Inflammatory macrophage treated with lipopolysaccharide for 4 hours (primary cell): ENCODE measurements at regions not wholly inside any gene's neighbourhood (a gene's known extent, or its start where the extent isn't known, plus 50 kb on each side); places are given as distances from the start of the nearest gene placed in this dataset.
"Not testable (repeated sequence)": the region's sequence is repeated elsewhere in the genome, so short reads cannot be mapped to it uniquely, and the experiment has no call there.

ENCODE experiments used
- DNase-seq: peaks from one replicate; pipeline ENCODE4 v3.0.0-alpha.2; 2020

- DNase-seq, result no peak
Measured at GRCh38 chr1:79507770-79508169, 501.2 kb upstream of the ADGRL4 start.

- no peak for DNase-seq
Measured at GRCh38 chr1:79501153-79501552, 494.6 kb upstream of the ADGRL4 start.

DNA sequence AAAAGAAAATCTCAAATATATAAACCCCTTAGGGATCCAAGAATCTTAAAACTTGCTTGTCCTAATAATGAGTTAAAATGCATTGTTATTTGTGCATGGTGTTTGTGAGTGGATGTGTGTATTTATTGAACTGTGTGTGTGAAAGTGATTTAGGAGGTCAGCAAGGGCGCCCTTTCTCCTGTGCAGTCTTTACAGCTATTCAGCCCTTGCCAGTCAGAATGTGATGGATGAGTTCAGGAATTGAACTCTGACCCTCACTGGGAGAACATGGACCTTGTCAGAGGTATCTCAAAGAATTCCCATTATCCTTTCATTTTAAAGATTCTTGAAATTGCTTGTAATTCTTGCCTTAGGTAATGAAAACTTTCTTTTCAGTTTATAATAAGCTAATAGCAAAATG lies 493.0 kb upstream of the ADGRL4 start:
- no peak for DNase-seq

DNA sequence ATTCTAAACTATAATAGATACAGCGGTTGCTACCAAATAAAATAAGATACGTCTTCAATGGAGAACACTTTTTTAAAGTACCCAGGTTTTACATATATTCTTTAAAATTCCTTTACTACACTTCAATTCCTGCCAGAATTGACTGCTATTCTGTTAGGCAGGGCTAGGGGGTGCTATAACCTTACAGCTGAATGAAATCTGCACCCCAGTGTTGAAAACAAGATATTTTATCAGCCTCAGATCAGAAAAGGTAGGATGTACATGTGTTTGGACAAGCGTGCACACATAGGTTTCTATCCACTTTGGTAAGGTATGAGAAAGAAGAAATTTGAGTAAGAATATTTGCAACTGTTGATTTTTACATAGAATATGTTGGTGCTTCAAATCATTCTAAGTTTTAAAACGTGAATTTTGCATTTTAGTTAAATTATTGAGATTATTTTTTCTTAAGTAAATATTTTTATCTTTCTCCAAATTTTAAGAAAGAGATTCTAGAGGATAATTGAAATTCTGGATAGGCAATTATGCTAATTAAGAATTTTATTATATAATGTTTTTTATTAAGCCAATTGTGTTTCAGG lies 490.8 kb upstream of the ADGRL4 start:
- peak; percentile 5 for DNase-seq

DNA sequence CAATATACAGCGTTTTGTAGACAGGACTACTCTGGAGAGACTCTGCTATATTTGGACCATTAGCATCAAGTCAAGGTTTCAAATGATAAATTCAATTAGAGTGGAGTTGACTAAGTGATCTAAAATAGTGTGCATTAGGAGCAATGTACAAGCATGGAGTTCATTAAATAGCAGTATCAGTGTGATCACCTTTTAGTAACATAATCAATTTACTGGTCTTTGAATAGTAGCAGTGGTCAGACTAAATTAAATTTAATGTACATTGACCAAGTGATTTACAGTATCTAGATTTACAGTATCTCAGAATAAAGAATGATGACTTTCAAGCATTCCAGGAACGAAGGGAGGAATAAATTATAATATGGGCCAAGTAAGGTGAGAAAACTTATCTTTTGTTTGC lies 489.6 kb upstream of the ADGRL4 start:
- DNase-seq, result no peak

DNA sequence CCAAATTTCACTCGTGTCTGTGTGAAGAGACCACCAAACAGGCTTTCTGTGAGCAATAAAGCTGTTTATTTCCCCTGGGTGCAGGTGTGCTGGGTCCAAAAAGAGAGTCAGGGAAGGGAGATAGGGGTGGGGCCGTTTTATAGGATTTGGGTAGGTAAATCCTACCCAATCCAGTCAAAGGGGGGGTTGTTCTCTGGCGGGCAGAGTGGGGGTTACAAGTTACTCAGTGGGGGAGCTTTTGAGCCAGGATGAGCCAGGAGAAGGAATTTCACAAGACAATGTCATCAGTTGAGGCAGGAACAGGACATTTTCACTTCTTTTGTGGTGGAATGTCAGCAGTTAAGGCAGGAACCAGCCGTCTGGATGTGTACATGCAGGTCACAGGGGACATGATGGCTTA lies 487.2 kb upstream of the ADGRL4 start:
- DNase-seq, result not testable (repeated sequence)

DNA sequence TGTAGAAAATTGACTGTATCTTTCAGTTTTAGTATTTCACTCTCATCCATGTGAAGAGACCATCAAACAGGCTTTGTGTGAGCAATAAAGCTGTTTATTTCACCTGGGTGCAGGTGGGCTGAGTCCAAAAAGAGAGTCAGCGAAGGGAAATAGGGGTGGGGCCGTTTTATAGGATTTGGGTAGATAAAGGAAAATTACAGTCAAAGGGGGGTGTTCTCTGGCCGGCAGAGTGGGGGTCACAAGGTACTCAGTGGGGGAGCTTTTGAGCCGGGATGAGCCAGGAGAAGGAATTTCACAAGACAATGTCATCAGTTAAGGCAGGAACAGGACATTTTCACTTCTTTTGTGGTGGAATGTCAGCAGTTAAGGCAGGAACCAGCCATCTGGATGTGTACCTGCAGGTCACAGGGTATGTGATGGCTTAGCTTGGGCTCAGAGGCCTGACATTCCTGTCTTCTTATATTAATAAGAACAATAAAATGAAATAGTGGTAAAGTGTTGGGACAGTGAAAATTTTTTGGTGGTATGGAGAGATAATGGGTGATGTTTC lies 482.1 kb upstream of the ADGRL4 start:
- not testable (repeated sequence) for DNase-seq

GRCh38 chr1:79478728-79479373 lies 472.3 kb upstream of the ADGRL4 start:
- DNase-seq, result no peak

DNA sequence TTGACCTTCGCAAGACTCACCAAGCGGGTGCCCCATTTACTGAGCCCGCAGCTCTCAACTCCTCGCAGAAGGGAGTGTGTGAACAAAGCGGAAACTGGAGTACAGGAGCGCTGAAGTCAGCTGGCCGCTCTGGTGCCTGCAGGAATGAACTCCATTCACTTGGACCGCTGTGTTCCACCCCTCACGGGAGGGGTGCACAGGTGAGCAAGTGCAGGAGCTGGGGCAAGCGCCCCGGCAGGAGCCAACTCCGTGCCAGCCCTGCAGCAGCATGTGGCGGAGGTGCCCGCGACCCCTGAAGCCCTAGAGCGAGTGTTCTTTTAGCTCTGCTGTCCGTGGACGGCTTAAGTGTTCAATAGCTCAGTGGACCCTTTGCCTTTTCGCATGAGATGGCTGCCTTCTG lies 471.6 kb upstream of the ADGRL4 start:
- no peak for DNase-seq

- no peak for DNase-seq
Measured at GRCh38 chr1:79472067-79472656, 465.6 kb upstream of the ADGRL4 start.

DNA sequence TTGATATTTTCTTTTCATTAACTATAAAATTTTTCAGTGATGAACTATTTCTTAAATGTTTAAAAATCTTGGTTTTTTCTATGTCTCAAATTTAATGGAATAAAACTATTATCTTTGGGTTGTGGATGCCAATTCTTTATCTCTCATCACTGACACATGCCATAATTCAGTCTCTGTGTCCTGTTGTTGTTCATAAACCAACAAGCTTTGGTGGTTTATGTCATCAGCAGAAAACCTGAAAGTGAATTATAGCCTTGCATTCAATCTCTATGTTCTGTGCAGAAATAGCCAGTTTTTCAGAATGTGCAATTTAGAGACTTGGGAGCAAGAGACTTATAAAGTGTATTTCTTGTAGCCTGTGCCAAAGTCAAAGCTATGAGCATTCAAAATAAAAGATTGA lies 462.6 kb upstream of the ADGRL4 start:
- no peak for DNase-seq

DNA sequence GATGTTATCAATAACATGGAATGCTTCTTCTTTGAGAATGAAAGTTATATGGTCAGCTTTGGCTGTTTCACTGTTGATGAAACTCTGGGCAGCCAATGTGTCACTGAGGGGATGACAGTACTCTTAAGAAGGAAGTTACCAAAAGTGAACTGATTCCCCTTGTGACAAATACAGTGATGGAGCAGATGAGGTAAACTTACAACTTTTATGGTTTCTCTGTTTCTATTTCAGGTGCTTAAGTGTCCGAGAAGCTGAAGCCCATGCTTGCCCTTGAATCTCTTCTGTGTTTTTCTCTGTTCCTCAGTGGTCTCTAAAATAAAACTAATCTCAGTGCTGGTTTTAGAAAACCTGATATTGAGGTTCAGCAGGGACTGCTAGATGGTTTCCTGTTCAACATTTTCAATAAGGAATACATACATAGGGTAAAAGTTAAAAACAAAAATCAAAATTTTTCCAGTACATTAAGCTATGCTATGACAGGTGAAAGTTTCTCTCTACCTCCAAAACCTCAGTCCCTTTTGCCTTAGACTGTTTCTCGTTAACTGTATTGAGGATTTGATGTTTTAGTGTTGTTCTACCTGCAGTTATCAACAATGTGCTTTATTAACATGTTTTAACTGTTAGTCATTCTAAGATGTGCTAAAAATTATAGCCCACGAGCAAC lies 454.4 kb upstream of the ADGRL4 start:
- DNase-seq, result no peak

DNA sequence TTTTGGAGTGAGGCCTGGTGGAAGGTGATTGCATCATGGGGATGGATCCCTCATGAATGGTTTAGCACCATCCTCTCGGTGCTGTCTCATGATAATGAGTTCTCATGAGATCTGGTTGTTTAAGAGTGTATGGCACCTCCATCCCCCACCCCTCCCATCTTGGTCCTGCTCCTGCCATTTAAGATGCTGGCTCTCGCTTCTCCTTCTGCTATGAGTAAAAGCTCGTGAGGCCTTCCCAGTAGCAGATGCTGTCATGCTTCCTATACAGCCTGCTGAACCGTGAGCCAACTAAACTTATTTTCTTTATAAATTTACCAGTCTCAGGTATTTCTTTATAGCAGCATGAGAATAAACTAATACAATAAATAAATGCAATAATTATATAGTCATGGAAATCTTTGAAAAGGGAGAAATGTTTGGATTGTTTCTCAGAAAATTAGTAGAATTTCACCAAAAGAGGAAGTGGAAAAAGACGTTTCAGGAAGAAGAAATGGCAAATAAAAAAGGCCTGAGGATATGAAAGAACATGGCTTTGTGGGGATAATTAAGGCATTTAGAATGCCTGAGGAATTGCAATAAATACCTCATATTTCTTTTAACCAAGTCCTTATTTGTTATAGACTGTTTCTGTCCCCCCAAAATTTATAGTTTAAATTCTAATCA lies 451.2 kb upstream of the ADGRL4 start:
- no peak for DNase-seq

DNA sequence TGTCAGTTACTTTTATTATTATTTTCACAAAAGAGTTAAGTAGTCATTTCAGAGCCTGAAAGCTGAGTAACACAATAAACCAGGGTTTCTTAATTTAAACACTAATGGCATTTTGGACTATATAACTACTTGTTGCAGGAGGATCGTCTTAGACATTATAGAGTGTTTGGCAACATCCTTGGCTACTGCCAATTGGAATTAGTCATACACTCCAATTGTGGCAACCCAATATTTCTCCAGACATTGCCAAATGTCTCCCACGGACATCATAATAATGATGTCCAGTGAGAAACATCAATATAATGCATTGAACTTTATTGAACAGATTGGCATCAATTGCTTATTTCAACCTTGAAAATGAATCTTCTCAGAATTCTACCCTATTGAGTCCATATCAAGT lies 441.9 kb upstream of the ADGRL4 start:
- DNase-seq, result no peak

- DNase-seq, result no peak
Measured at GRCh38 chr1:79441238-79441637, 434.7 kb upstream of the ADGRL4 start.

- DNase-seq, result no peak
Measured at GRCh38 chr1:79437540-79437939, 431.0 kb upstream of the ADGRL4 start.

GRCh38 chr1:79431340-79431739 lies 424.8 kb upstream of the ADGRL4 start:
- no peak for DNase-seq

DNA sequence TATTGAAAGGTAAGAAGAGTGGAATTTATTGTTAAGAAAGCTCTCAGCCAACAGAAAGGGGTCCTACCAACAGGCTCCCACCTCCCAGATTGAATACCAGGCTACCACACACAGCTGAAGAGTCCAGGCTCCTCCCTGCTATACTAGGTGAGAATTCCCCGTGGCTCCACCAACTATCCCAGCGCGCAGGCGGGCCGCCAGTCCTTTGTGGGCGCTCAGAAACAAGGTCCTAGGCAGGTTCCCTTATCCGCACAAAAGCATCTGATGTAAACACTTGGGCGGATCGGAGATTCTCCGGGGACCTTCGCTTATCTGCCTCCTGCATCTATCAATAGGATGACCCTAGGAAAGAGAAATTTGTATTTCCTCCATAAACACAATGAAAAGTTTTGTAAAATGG lies 423.9 kb upstream of the ADGRL4 start:
- DNase-seq, result no peak

- no peak for DNase-seq
Measured at GRCh38 chr1:79422726-79423125, 416.2 kb upstream of the ADGRL4 start.

DNA sequence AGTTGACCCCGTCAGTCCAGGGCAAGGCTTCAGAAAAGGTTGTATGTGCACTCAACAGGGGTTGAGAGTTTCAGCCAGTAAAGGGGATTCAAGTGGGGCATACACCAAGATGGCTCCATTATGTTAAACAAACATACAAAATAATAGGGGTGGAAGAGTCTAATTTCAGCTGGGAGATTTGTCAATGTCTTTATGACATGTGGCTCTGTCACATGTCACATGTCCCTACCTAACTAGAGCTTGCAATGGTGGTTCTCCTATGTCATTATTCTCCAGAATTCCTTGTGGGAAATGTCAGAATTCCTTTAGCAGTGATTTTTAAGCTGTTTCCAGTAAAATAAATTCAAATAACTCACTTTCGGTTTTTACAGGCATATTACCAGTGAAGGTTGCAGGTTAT lies 392.0 kb upstream of the ADGRL4 start:
- no peak for DNase-seq

GRCh38 chr1:79396901-79397300 lies 390.4 kb upstream of the ADGRL4 start:
- DNase-seq, result no peak

DNA sequence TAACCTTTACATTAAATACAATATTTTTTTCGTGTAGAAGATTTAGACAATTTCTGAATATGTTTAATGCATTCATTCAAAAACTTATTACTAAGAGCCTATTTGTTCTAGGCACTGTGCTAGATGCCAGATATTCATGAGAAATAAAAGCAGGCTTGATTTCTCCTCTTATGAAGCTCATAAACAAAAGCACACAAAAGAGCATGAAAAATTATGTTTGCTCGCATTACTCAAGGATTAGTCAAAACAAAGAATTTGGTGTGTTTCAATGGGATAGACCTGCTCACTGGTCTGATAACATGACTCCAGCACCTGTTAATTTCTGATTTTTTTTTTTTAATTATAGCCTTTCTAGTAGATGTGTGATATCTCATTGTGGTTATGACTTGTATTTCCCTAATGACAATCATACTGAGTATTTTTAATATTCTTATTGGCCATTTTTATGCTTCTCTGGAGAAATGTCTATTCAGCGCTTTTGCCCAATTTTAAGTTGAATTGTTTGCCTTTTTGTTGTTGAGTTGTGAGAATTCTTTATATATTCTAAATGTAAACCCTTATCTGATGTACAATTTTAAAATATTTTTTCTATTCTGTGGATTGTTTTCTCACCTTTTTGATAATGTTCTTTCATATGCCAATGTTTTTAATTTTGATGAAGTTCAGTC lies 382.3 kb upstream of the ADGRL4 start:
- DNase-seq, result no peak

DNA sequence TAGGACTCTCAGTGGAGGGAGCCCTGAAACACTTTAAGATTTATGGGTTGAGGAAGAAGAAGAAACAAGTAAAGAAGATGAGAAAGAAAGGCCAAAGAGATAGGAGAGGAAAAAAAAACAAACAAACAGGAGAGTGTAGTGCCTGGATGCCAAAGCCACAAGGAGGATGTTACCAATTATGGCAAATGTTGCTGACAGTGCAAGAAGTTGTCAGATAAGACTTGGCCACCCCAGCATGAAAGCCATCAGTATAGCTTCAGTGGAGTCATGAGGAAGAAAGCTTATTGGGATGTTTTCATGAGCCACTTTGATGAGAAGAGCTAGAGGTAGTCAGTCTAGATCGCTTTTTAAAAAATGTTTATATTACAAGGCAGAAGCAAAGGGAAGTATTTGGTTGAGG lies 380.2 kb upstream of the ADGRL4 start:
- no peak for DNase-seq
